ENCODE measurements at regions not wholly inside any gene's neighbourhood (a gene's known extent, or its start where the extent isn't known, plus 50 kb on each side); places are given as distances from the start of the nearest gene placed in this dataset.
A peak's percentile ranks its signal among the peaks of the same experiment; 100 is the strongest.

DNA sequence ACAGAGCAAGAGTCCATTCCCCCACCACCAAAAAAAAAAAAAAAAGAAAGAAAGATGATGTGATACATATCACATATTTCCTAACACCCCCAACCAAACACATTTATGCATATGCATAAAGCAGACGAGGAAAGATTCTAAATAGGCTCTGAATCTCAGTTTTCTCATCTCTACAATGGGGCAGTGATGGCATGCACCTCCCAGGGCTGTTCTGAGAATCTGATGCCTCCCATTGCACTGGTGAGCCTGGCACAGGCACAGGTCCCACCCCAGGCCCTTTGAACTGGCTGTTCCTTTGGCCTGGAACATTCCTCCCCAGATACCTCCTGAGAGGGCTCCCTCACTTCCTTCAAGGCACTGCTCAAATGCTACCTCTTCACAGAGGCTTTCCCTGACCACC is 116.5 kb downstream of the C9orf50 start:
- Histone ChIP-seq H2BK120ac (ENCODE audit: low read depth, low read length) (no peak overlapping the region), H2BK5ac (ENCODE audit: low read depth, low read length, poor library complexity, severe bottlenecking) (no peak overlapping the region), H2BK12ac (ENCODE audit: low read length in 2 of 2) (no peak overlapping the region), H3K27ac (ENCODE audit: low read length, poor library complexity, severe bottlenecking) (no peak overlapping the region), H3K23ac (ENCODE audit: low read length in 2 of 2) (no peak overlapping the region), H3K4me3 (ENCODE audit: insufficient read depth in 1 of 2, low read depth in 1 of 2, low read length in 2 of 2) (no peak overlapping the region), H3K4me2 (ENCODE audit: low read length, poor library complexity, severe bottlenecking) (no peak overlapping the region), H3K4me1 (ENCODE audit: control insufficient read depth, insufficient read depth, low read depth, low read length) (peaks cover 31% of the 10 kb centered on the region), H3K4ac (ENCODE audit: low read depth in 1 of 2, low read length in 2 of 2) (no peak overlapping the region), H3K14ac (ENCODE audit: low read length in 2 of 2) (no peak overlapping the region), H3K27me3 (ENCODE audit: control insufficient read depth in 1 of 2, insufficient read depth in 1 of 2, low read length in 2 of 2) (no peaks in the 10 kb centered on the region), H3K9ac (ENCODE audit: low read length) (no peak overlapping the region), H3K9me3 (ENCODE audit: control insufficient read depth, low read length) (no peaks in the 10 kb centered on the region), H3K36me3 (ENCODE audit: control insufficient read depth in 1 of 2, insufficient read depth in 2 of 2, low read depth in 1 of 2, low read length in 2 of 2) (peaks cover 16 to 27% of the 10 kb centered on the region in 2 experiments), H4K91ac (ENCODE audit: low read length) (no peak overlapping the region), H4K8ac (ENCODE audit: low read length) (no peak overlapping the region), H2AFZ (ENCODE audit: low read depth, low read length) (no peak overlapping the region), H2BK15ac (ENCODE audit: low read depth, poor library complexity, severe bottlenecking) (no peak overlapping the region), H3K79me1 (replicated peaks; ENCODE audit: low read length, poor library complexity, severe bottlenecking) (no peaks in the 10 kb centered on the region), H3K18ac (ENCODE audit: low read depth in 1 of 2, low read length in 2 of 2) (no peak overlapping the region), H2AK5ac (ENCODE audit: low read length, severe bottlenecking) (peak overlapping the region; percentile 49)
- WGBS: 91% methylated on average over 1 of the region's 1 CpG
- DNase-seq: no peak

DNA sequence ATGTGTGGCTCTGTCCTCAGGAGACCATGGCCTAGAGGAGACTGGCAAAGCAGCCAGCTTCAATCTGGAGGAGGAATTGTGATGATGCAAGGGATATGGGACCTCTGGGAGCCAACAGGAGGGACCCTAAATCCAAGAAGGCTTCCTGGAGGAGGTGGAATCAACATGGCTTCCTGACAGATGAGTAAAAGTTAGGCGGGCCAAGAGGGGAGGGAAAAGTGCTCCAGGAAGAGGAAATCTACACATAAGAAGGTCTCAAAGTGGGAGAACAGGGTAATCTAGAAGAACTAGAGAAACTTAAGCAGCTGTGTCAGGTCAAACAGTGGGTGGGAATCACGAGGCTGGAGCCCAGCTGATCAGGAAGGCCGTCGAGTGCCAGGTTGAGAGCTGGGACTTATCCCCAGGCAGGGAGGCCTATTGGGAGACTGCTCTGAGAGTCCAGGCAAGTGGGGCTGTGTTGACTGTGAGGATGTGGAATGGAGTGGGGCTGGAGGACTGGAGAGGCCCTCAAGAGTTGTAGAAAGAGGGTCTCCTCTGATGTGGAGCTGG is 119.1 kb downstream of the C9orf50 start:
- no peak overlapping the region for H2BK5ac ChIP-seq (ENCODE audit: low read depth, low read length, poor library complexity, severe bottlenecking)
- H3K9me3 ChIP-seq (ENCODE audit: control insufficient read depth, low read length): no peaks in the 10 kb centered on the region
- peaks cover 48% of the 10 kb centered on the region for H3K4me1 ChIP-seq (ENCODE audit: control insufficient read depth, insufficient read depth, low read depth, low read length)
- peak overlapping the region; percentile 18 for H3K9ac ChIP-seq (ENCODE audit: low read length)
- H4K8ac ChIP-seq (ENCODE audit: low read length): peak overlapping the region; percentile 5
- WGBS: 79% methylated on average over 4 of the region's 4 CpGs
- H3K36me3 ChIP-seq (ENCODE audit: control insufficient read depth in 1 of 2, insufficient read depth in 2 of 2, low read depth in 1 of 2, low read length in 2 of 2): peaks cover 21 to 27% of the 10 kb centered on the region in 2 experiments
- no peak overlapping the region for H3K4ac ChIP-seq (ENCODE audit: low read depth in 1 of 2, low read length in 2 of 2)
- H3K4me3 ChIP-seq (ENCODE audit: insufficient read depth in 1 of 2, low read depth in 1 of 2, low read length in 2 of 2): no peak overlapping the region
- peak overlapping the region; percentile 86 for H4K91ac ChIP-seq (ENCODE audit: low read length)
- no peak overlapping the region for H2BK120ac ChIP-seq (ENCODE audit: low read depth, low read length)
- H3K23ac ChIP-seq (ENCODE audit: low read length in 2 of 2): no peak overlapping the region
- H2AFZ ChIP-seq (ENCODE audit: low read depth, low read length): no peak overlapping the region
- H3K14ac ChIP-seq (ENCODE audit: low read length in 2 of 2): no peak overlapping the region
- H3K27me3 ChIP-seq (ENCODE audit: control insufficient read depth in 1 of 2, insufficient read depth in 1 of 2, low read length in 2 of 2): no peaks in the 10 kb centered on the region
- H3K18ac ChIP-seq (ENCODE audit: low read depth in 1 of 2, low read length in 2 of 2): no peak overlapping the region
- H3K4me2 ChIP-seq (ENCODE audit: low read length, poor library complexity, severe bottlenecking): no peak overlapping the region
- H3K79me1 ChIP-seq (replicated peaks; ENCODE audit: low read length, poor library complexity, severe bottlenecking): peaks cover 8% of the 10 kb centered on the region
- H3K27ac ChIP-seq (ENCODE audit: low read length, poor library complexity, severe bottlenecking): no peak overlapping the region
- peak; percentile 14 for DNase-seq
- H2AK5ac ChIP-seq (ENCODE audit: low read length, severe bottlenecking): peak overlapping the region; percentile 33
- H2BK12ac ChIP-seq (ENCODE audit: low read length in 2 of 2): peak overlapping the region; percentile 31 to 41
- no peak overlapping the region for H2BK15ac ChIP-seq (ENCODE audit: low read depth, poor library complexity, severe bottlenecking)

DNA sequence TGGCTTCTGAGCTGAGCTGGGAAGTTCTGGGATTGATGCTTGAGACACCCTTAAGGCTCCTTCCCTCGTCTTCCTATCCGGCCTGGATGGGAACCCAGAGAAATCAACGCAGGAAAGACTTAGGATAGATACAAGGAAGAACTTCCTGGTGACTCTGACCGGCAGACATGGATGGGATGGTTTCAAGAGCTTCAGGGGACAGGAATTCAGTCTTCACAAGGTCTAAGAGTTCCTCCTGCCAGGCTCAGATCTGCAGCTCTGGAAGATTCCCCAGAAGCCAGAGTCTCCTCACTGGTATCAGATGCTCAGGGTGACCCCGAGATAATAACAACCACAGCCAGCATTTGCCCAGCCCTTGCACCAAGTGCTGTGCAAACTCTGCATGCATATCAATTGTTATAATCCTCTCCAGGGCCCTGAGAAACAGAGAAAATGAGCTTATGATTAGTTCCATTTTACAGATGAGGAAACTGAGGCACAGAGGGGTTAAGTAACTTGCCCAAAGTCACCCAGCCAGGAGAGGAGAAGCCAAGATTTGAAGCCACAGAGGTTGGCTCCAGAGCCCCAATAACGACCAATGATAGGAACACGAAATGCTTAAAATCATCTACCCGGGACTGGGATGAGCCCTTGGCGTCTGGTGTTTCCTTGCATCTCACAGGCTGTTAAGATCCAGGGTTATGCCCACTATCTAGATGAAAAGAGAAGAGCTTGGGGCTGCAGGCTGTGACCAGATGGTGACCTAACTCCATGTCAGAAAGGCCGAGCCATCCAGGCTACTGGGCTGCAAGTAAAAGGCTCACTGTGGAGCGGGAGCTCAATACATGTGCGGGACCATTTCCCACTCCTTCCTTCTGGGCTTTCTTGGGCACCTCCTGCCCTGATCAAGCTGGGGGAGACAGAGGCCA is 119.8 kb downstream of the C9orf50 start:
- no peak overlapping the region for H3K4me2 ChIP-seq (ENCODE audit: low read length, poor library complexity, severe bottlenecking)
- H2AK5ac ChIP-seq (ENCODE audit: low read length, severe bottlenecking): peak overlapping the region; percentile 85
- H3K18ac ChIP-seq (ENCODE audit: low read depth in 1 of 2, low read length in 2 of 2): peak overlapping the region; percentile 70 to 97
- peak overlapping the region; percentile 97 for H2BK5ac ChIP-seq (ENCODE audit: low read depth, low read length, poor library complexity, severe bottlenecking)
- no peaks in the 10 kb centered on the region for H3K9me3 ChIP-seq (ENCODE audit: control insufficient read depth, low read length)
- peaks cover 8% of the 10 kb centered on the region for H3K79me1 ChIP-seq (replicated peaks; ENCODE audit: low read length, poor library complexity, severe bottlenecking)
- DNase-seq: no peak
- H3K27me3 ChIP-seq (ENCODE audit: control insufficient read depth in 1 of 2, insufficient read depth in 1 of 2, low read length in 2 of 2): no peaks in the 10 kb centered on the region
- H2BK120ac ChIP-seq (ENCODE audit: low read depth, low read length): peak overlapping the region; percentile 93
- peak overlapping the region; percentile 89 for H3K27ac ChIP-seq (ENCODE audit: low read length, poor library complexity, severe bottlenecking)
- peak overlapping the region; percentile 98 for H4K8ac ChIP-seq (ENCODE audit: low read length)
- peaks cover 52% of the 10 kb centered on the region for H3K4me1 ChIP-seq (ENCODE audit: control insufficient read depth, insufficient read depth, low read depth, low read length)
- H4K91ac ChIP-seq (ENCODE audit: low read length): peak overlapping the region; percentile 97
- H2AFZ ChIP-seq (ENCODE audit: low read depth, low read length): no peak overlapping the region
- peak overlapping the region; percentile 31 to 93 for H2BK12ac ChIP-seq (ENCODE audit: low read length in 2 of 2)
- no peak overlapping the region for H3K4me3 ChIP-seq (ENCODE audit: insufficient read depth in 1 of 2, low read depth in 1 of 2, low read length in 2 of 2)
- 88% methylated on average over 12 of the region's 12 CpGs for WGBS
- H3K36me3 ChIP-seq (ENCODE audit: control insufficient read depth in 1 of 2, insufficient read depth in 2 of 2, low read depth in 1 of 2, low read length in 2 of 2): peaks cover 21 to 26% of the 10 kb centered on the region in 2 experiments
- no peak overlapping the region for H3K23ac ChIP-seq (ENCODE audit: low read length in 2 of 2)
- H2BK15ac ChIP-seq (ENCODE audit: low read depth, poor library complexity, severe bottlenecking): peak overlapping the region; percentile 13
- H3K4ac ChIP-seq (ENCODE audit: low read depth in 1 of 2, low read length in 2 of 2): peak overlapping the region; percentile 72 to 96
- peak overlapping the region; percentile 92 for H3K9ac ChIP-seq (ENCODE audit: low read length)
- no peak overlapping the region for H3K14ac ChIP-seq (ENCODE audit: low read length in 2 of 2)

DNA sequence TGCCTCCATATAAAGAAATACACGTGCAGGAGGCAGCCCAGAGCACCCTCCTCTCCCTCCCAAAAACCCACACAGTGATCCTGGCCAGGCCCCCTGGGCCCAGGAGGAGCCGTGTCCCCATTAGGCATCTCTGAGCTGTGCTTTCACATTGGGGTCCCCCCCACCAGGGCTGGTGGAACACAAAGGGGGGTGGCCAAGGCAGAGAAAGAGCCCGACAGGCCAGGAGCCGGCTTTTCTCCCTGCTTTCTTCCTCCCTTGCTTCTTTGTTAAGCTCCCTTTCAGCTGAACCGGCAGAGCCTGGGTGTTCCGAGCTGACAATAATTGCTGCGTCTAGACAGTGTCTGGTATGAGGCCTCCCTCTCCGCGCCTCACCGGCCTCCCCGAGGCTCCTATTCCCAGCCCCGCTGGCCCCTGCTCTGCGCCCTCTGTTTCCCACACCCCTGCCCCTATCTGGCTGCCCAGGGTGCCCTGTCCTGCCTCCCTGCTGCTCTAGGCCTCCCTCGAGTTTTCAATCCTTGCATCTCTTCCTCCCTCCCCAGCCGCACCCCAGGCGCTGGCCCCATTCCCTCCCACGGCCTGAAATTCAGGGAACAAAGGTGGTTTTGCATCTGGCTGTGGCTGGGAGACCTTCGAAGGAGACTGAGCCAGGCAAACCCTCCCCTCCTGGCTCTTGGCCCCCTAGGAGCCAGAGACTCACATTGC is 120.6 kb downstream of the C9orf50 start:
- Histone ChIP-seq H3K4ac (ENCODE audit: low read depth in 1 of 2, low read length in 2 of 2) (peak overlapping the region; percentile 72 to 96), H2BK15ac (ENCODE audit: low read depth, poor library complexity, severe bottlenecking) (peak overlapping the region; percentile 93)

More for the DNA sequence above, 120.6 kb downstream of the C9orf50 start:
- H3K4me1 ChIP-seq (ENCODE audit: control insufficient read depth, insufficient read depth, low read depth, low read length): peaks cover 59% of the 10 kb centered on the region
- H2AFZ ChIP-seq (ENCODE audit: low read depth, low read length): no peak overlapping the region
- H3K9ac ChIP-seq (ENCODE audit: low read length): peak overlapping the region; percentile 92
- H2BK5ac ChIP-seq (ENCODE audit: low read depth, low read length, poor library complexity, severe bottlenecking): peak overlapping the region; percentile 97
- H2BK12ac ChIP-seq (ENCODE audit: low read length in 2 of 2): peak overlapping the region; percentile 74 to 93
- H3K27ac ChIP-seq (ENCODE audit: low read length, poor library complexity, severe bottlenecking): peak overlapping the region; percentile 89
- H3K4me2 ChIP-seq (ENCODE audit: low read length, poor library complexity, severe bottlenecking): no peak overlapping the region
- H3K9me3 ChIP-seq (ENCODE audit: control insufficient read depth, low read length): no peaks in the 10 kb centered on the region
- H3K14ac ChIP-seq (ENCODE audit: low read length in 2 of 2): peak overlapping the region in 1 of 2 experiments; percentile 69
- WGBS: 24% methylated on average over 18 of the region's 18 CpGs
- peak overlapping the region; percentile 70 to 97 for H3K18ac ChIP-seq (ENCODE audit: low read depth in 1 of 2, low read length in 2 of 2)
- H4K8ac ChIP-seq (ENCODE audit: low read length): peak overlapping the region; percentile 98
- H2AK5ac ChIP-seq (ENCODE audit: low read length, severe bottlenecking): peak overlapping the region; percentile 85
- no peaks in the 10 kb centered on the region for H3K27me3 ChIP-seq (ENCODE audit: control insufficient read depth in 1 of 2, insufficient read depth in 1 of 2, low read length in 2 of 2)
- peaks cover 19 to 24% of the 10 kb centered on the region in 2 experiments for H3K36me3 ChIP-seq (ENCODE audit: control insufficient read depth in 1 of 2, insufficient read depth in 2 of 2, low read depth in 1 of 2, low read length in 2 of 2)
- H3K23ac ChIP-seq (ENCODE audit: low read length in 2 of 2): no peak overlapping the region
- H2BK120ac ChIP-seq (ENCODE audit: low read depth, low read length): peak overlapping the region; percentile 93
- H4K91ac ChIP-seq (ENCODE audit: low read length): peak overlapping the region; percentile 97
- peaks cover 8% of the 10 kb centered on the region for H3K79me1 ChIP-seq (replicated peaks; ENCODE audit: low read length, poor library complexity, severe bottlenecking)
- DNase-seq: peak; percentile 74
- no peak overlapping the region for H3K4me3 ChIP-seq (ENCODE audit: insufficient read depth in 1 of 2, low read depth in 1 of 2, low read length in 2 of 2)

Measured in mesenchymal stem cell (in vitro differentiated cells and primary cell).